ENCODE measurements at regions not wholly inside any gene's neighbourhood (a gene's known extent, or its start where the extent isn't known, plus 50 kb on each side); places are given as distances from the start of the nearest gene placed in this dataset.
"Not testable (repeated sequence)": the region's sequence is repeated elsewhere in the genome, so short reads cannot be mapped to it uniquely, and the experiment has no call there.

GRCh38 chr9:106030146-106030545 is 335.8 kb downstream of the TMEM38B start:
- TF ChIP-seq, protein P1, sequence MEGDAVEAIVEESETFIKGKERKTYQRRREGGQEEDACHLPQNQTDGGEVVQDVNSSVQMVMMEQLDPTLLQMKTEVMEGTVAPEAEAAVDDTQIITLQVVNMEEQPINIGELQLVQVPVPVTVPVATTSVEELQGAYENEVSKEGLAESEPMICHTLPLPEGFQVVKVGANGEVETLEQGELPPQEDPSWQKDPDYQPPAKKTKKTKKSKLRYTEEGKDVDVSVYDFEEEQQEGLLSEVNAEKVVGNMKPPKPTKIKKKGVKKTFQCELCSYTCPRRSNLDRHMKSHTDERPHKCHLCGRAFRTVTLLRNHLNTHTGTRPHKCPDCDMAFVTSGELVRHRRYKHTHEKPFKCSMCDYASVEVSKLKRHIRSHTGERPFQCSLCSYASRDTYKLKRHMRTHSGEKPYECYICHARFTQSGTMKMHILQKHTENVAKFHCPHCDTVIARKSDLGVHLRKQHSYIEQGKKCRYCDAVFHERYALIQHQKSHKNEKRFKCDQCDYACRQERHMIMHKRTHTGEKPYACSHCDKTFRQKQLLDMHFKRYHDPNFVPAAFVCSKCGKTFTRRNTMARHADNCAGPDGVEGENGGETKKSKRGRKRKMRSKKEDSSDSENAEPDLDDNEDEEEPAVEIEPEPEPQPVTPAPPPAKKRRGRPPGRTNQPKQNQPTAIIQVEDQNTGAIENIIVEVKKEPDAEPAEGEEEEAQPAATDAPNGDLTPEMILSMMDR (conservative IDR thresholded peaks at IDR 0.05; ENCODE audit: low read length): not testable (repeated sequence)
- TF ChIP-seq EZH2phosphoT487 (IDR thresholded peaks at IDR 0.05; ENCODE audit: borderline replicate concordance, low read depth, low read length): not testable (repeated sequence)
